Right lobe of liver (tissue), 4 donors: ENCODE measurements at regions not wholly inside any gene's neighbourhood (a gene's known extent, or its start where the extent isn't known, plus 50 kb on each side); places are given as distances from the start of the nearest gene placed in this dataset.

Source experiments
- CTCF ChIP-seq, 4 donors: fragments of 200-600 bp in 3 of 4; fragments of 450-650 bp in 1 of 4; IDR thresholded peaks; one replicate each; pipeline versions ENCODE4 v1.5.1 to v1.8.0; 2016 to 2022; ENCODE audit warnings: antibody characterized with exemption in 4 of 4, mild to moderate bottlenecking in 2 of 4
- POLR2A ChIP-seq: fragments of 450-650 bp; IDR thresholded peaks from one replicate; pipeline ENCODE4 v1.6.1; 2017; ENCODE audit warnings: antibody characterized with exemption, mild to moderate bottlenecking
- donor health status: DM: no; HTN: no; CAD: no.
- donor health status: DM: no; HTN: no; CAD: no.
- donor health status: DM: no; HTN: yes; CAD: no.

- TF ChIP-seq CTCF (IDR thresholded peaks at IDR 0.05) = no peak
- TF ChIP-seq POLR2A = no peak
Measured at GRCh38 chr6:97422171-97422570, 139.2 kb upstream of the MMS22L start.
